H1 (cell line): ENCODE measurements at regions not wholly inside any gene's neighbourhood (a gene's known extent, or its start where the extent isn't known, plus 50 kb on each side); places are given as distances from the start of the nearest gene placed in this dataset.

Experiments used
- NANOG ChIP-seq: IDR thresholded peaks from 2 replicates; pipeline ENCODE4 v1.6.1; 2011; ENCODE audit warnings: low read length, low read depth, mild to moderate bottlenecking, inconsistent platforms; ENCODE audit not compliant: insufficient read depth, poor library complexity, severe bottlenecking
- SP1 ChIP-seq: IDR thresholded peaks from 2 replicates; pipeline ENCODE4 v1.6.1; 2011; ENCODE audit warnings: low read depth, low read length

- TF ChIP-seq NANOG (no peak), SP1 (no peak)
Measured at GRCh38 chr6:113676968-113677367, 180.2 kb upstream of the MARCKS start (continued).
